Right renal pelvis (tissue), 4 donors: ENCODE measurements at regions not wholly inside any gene's neighbourhood (a gene's known extent, or its start where the extent isn't known, plus 50 kb on each side); places are given as distances from the start of the nearest gene placed in this dataset.
"Not testable (repeated sequence)": the region's sequence is repeated elsewhere in the genome, so short reads cannot be mapped to it uniquely, and the experiment has no call there.

Experiments used
- DNase-seq, 4 donors: peaks; one replicate each; pipeline ENCODE4 v3.0.0-alpha.2; 2013; ENCODE audit warnings: low read depth in 4 of 4, low spot score in 3 of 4, missing footprints in 1 of 4

- DNase-seq = no peak
Measured at GRCh38 chr1:118828038-118828437, 160.1 kb downstream of the TBX15 start.

DNA sequence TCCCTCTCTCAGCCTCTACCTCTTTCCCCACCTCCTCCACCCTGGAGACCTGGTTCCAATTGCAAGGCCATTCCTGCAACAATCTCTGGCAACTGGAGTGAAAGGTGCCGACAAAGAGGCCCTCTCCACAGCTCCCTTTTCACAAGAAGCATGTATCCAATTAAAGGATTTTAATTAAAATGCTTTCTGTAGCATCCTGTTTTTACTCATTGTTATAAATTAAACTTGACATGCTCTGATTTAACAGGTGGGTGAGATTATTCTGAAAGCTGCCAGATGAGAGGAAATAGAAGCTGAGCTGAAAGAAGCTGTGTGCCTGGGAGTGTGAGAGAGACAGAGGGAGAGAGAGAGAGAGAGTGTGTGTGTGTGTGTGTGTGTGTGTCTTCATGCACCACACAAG lies 160.5 kb downstream of the TBX15 start:
- no peak for DNase-seq

GRCh38 chr1:118827207-118827606 lies 160.9 kb downstream of the TBX15 start:
- DNase-seq = no peak

DNA sequence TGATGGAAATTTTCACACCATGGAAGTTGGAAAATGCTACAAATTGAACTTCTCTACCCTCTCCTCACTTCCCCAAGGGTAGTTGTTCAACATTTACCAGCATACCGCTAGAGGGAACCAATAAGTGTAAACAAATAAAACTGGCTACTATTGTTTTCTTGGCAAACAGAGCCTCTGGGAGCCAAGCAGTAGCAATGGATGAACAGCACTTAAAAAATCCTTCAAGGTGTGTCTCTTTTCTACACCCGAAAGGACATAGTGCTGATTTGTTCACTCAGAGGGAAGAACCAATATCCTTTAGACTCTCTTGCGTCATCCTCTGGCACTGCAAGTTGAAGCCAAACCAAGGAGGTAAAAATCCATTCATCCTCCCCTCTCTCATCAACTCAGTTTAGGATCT lies 161.5 kb downstream of the TBX15 start:
- DNase-seq = no peak

DNA sequence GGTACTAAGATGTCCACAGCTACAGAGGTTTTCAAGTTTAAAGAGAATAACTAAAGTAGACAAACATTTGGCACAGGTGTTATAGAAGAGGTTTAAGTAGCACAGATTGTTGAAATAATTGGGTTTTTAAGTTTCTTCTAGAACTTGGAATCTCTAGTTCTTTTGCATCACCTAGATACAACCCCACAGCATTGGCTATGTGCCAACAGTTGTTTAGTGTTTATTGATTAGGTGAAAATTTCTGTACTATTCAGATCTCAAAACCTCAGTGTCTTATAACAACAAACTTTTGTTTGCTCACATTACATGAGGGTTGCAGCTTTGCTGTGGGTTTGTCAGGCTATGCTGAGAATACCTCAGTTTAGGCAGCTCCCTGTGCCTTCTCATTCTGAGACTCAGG lies 162.5 kb downstream of the TBX15 start:
- DNase-seq = no peak

- DNase-seq = no peak
Measured at GRCh38 chr1:118821801-118822200, 166.3 kb downstream of the TBX15 start.

DNA sequence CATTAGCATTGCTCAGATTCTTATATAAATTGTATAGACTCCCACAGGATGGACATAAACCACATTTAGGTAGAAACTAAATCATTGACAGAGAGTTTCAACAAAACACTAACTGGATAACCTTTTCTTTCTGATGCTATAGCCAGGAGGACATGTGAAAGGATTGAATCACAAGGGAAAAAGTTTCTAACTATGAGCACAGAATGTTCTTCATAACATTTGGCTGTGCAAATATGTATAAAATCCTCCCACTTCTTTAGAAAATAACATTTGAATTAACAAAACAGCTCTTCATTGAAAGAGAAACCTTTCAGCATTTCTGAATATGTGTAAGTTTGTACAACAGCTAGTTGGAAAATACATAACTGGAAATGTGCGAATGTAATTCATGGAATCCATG lies 167.3 kb downstream of the TBX15 start:
- DNase-seq = no peak

GRCh38 chr1:118815909-118816308 lies 172.2 kb downstream of the TBX15 start:
- no peak for DNase-seq

GRCh38 chr1:118812555-118812954 lies 175.6 kb downstream of the TBX15 start:
- DNase-seq = no peak

DNA sequence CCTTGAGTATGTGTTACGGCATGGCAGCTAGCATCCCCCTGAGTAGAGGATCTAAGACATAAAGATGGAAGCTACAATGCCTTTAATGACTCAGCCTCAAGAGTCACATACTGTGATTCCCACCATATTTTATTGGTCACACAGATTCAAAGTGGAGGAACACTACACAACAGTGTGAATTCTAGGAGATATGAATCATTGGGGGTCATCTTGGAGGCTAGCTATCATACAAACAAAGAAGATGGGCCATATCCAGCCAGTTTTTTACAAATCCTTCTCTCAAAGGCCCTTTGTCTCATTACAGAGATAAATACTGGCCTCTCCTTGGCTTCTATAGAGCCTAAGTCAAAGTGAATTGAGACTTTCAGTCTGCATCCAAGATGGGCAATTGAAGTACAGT lies 177.0 kb downstream of the TBX15 start:
- DNase-seq = no peak

DNA sequence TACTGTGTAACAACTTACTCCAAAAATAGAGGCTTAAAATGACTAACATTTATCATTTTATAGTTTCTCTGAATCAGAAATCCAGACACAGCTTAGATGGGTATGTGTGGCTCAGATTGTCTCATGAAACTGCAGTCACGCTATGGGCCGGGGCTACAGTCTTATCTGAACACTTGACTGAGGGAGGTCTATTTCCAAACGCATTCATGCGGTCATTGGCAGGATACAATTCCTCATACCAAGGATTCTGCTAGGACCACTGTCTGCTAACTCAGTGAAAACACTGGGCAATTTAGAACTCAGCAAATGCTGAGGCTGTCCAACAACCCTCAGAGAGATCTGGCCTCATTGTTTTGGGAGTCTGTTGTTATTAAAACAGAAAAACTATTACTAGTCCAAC lies 178.6 kb downstream of the TBX15 start:
- DNase-seq = no peak

DNA sequence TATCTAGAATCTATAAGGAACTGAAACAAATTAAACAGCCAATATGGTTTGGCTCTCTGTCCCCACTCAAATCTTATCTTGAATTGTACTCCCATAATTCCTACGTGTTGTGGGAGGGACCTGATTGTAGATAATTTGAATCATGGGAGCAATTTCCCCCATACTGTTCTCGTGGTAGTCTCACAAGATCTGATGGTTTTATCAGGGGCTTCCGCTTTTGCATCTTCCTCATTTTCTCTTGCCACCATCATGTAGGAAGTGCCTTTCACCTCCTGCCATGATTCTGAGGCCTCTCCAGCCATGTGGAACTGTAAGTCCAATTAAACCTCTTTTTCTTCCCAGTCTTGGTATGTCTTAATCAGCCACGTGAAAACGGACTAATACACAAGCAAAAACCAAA lies 185.0 kb downstream of the TBX15 start:
- DNase-seq = not testable (repeated sequence)

GRCh38 chr1:118791094-118791691 lies 196.9 kb downstream of the TBX15 start:
- DNase-seq = no peak

DNA sequence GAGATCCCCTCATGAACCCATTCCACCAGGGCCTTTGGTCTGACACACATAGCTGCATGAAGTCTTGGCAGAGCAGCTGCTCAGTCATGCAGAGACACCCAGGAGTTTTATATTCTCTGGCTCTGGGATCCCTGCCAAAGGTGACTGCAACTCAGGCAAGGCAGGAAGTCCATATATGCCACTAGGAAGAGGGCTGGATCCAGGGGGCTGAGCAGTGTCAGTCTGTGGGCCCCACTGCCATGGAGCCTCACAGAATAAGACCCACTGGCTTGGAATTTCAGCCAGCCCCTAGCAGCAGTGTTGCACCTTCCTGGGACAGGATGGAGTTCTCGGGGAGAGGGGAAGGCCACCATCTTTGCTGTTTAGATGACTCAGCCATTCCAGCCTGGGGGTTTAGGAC lies 199.7 kb downstream of the TBX15 start:
- peak; percentile 7 to 56 (median 42) for DNase-seq

- DNase-seq = no peak
Measured at GRCh38 chr1:118786454-118787155, 201.5 kb downstream of the TBX15 start.

DNA sequence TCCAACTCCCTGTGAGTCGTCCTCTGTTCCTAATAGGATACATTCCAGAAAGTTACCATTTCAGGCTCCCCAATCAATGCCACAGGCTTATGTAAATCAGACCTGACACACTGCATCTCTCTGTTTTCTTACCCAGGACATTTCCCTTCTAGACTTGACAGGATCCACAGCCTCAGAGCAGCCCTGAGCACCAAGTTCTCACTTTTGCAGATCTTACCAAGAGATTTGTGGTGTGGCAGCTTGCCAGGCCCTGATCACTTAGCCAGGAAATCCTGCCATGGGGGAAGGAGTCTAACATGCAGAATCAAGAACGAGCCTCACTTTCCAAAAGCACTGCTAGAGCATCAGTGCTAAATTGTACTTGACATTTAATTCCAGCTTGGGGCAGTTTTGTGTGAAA lies 202.9 kb downstream of the TBX15 start:
- DNase-seq = no peak

DNA sequence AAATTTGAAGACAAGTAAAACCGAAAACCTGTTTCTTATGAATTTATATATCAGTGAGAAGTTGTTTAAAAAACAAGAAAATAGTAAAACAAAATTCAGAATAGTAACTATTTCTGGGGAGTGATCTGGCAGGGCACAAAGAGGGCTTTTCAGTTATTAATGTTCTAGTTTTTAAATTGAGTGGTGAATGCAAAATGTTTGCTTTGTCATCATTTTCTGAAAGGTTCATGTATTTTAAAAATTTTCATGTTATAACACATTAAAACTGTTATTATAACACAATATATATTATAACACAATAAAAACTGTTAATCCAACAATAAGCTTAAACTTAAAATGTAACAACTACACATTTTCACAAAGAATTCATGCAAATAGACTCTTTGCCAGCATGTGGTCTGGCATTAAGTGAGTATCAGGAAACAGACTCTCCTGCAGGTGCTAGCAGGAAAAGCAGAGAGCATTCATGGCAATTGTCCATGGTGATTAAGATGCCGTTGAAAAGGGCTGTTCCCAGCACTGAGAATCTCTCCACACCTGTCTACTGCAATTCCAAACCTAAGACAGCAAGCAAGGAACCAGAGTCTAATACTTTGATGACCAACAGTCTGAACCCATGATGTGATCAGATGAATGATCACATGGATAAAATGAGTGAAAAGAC lies 204.9 kb downstream of the TBX15 start:
- DNase-seq = no peak

DNA sequence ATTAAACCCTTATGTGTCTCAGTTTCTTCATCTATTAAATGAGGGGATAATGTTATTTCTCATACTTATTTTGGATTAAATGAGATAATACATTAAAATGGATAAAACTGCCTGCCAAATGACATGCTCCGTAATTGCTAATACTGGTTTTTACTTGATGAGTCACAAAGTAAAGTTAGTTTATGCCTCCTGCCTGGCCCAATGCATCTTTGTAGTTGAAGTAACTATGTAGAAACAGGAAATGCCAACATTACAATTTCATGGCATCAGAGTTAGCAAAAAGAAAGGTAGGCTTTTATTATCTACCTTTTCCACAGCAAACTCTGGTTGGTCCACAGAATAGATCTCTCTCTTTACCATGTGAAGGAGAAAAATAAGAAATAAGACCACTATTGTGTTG lies 214.5 kb downstream of the TBX15 start:
- no peak for DNase-seq

GRCh38 chr1:118767971-118768370 lies 220.2 kb downstream of the TBX15 start:
- DNase-seq = no peak

DNA sequence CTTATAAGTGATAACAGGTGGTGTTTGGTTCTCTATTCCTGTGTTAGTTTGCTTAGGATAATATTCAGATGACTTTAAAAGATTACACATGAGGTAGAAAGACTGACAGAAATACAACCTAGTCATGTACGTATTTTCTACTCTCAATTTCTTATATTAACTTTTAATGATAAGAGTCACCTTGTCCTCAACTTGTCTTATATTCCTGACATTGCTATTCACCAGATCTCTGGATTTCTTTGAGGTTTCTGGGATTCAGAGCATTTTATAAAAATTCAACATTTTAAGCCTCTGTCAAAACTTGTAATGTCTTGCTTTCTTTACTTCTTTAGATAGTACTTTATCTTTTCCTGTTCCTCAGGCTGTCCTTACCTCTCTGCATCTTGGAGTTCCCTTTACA lies 234.2 kb downstream of the TBX15 start:
- no peak for DNase-seq

DNA sequence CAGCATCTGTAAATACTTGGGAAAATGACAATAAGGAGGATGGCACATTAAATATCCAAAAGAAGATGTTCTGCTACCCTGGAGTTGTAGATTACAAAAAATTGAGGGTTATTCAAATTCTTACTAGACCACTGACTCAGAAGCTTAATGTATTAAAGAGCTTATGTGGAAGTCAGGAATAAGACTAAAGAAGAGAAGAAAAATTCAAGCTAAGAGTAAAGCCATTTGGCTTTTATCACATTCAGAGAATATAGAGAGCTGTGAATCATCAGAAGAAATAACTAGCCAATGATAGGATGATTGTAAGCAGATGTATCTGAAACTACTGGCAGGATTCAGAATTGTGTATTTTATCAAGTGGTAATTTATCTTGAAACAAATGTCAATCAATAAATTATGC lies 237.0 kb downstream of the TBX15 start:
- DNase-seq = no peak

DNA sequence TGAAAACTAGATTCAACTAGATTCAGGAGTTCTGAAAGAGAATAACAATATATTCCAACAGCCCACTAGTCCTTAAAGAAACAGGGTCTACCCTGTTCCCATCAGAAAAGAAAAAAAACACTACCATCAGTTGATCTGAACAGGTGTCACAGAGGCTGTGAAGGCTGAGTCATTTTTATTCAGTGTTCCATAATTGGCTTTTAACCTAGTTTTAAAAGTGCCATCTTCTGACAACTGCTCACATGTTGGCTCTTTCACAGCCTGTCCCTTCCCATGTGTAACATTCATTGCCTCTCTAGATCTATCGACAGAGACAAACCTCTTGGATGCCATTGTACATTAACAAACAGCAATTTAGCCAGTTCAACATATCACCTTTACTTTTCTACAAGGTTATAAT lies 243.7 kb downstream of the TBX15 start:
- DNase-seq = no peak
